ENCODE measurements at regions not wholly inside any gene's neighbourhood (a gene's known extent, or its start where the extent isn't known, plus 50 kb on each side); places are given as distances from the start of the nearest gene placed in this dataset.
"Not testable (repeated sequence)": the region's sequence is repeated elsewhere in the genome, so short reads cannot be mapped to it uniquely, and the experiment has no call there.

GRCh38 chr5:96198356-96199058 is 234.5 kb downstream of the PCSK1 start:
- DNase-seq, result peak; percentile 7

- not testable (repeated sequence) for DNase-seq
Measured at GRCh38 chr5:96197767-96198166, 235.3 kb downstream of the PCSK1 start.

- DNase-seq, result no peak
Measured at GRCh38 chr5:96197347-96197746, 235.7 kb upstream of the ELL2 start.

GRCh38 chr5:96196890-96197289 is 235.2 kb upstream of the ELL2 start:
- DNase-seq, result peak; percentile 6

GRCh38 chr5:96196407-96196806 is 234.8 kb upstream of the ELL2 start:
- no peak for DNase-seq

GRCh38 chr5:96195123-96195522 is 233.5 kb upstream of the ELL2 start:
- DNase-seq, result no peak

GRCh38 chr5:96194593-96194992 is 232.9 kb upstream of the ELL2 start:
- no peak for DNase-seq

- no peak for DNase-seq
Measured at GRCh38 chr5:96193946-96194345, 232.3 kb upstream of the ELL2 start.

- DNase-seq, result no peak
Measured at GRCh38 chr5:96189987-96190386, 228.3 kb upstream of the ELL2 start.

- DNase-seq, result peak; percentile 7
Measured at GRCh38 chr5:96189028-96189826, 227.6 kb upstream of the ELL2 start.

- DNase-seq, result no peak
Measured at GRCh38 chr5:96187309-96188027, 225.8 kb upstream of the ELL2 start.

- DNase-seq, result not testable (repeated sequence)
Measured at GRCh38 chr5:96184510-96184909, 222.9 kb upstream of the ELL2 start.

- DNase-seq, result no peak
Measured at GRCh38 chr5:96180684-96181435, 219.2 kb upstream of the ELL2 start.

GRCh38 chr5:96177303-96177869 is 215.7 kb upstream of the ELL2 start:
- DNase-seq, result peak; percentile 35

- peak; percentile 55 for DNase-seq
Measured at GRCh38 chr5:96176022-96176421, 214.4 kb upstream of the ELL2 start.

- peak; percentile 65 for DNase-seq
Measured at GRCh38 chr5:96175090-96175489, 213.4 kb upstream of the ELL2 start.

- DNase-seq, result no peak
Measured at GRCh38 chr5:96173366-96173765, 211.7 kb upstream of the ELL2 start.

GRCh38 chr5:96172436-96172835 is 210.8 kb upstream of the ELL2 start:
- DNase-seq, result no peak

- not testable (repeated sequence) for DNase-seq
Measured at GRCh38 chr5:96171973-96172372, 210.3 kb upstream of the ELL2 start.

GRCh38 chr5:96170481-96171125 is 209.0 kb upstream of the ELL2 start:
- DNase-seq, result not testable (repeated sequence)

GRCh38 chr5:96168833-96169232 is 207.2 kb upstream of the ELL2 start:
- DNase-seq, result not testable (repeated sequence)

- no peak for DNase-seq
Measured at GRCh38 chr5:96159043-96159442, 197.4 kb upstream of the ELL2 start.
